ENCODE measurements at regions not wholly inside any gene's neighbourhood (a gene's known extent, or its start where the extent isn't known, plus 50 kb on each side); places are given as distances from the start of the nearest gene placed in this dataset.

DNA sequence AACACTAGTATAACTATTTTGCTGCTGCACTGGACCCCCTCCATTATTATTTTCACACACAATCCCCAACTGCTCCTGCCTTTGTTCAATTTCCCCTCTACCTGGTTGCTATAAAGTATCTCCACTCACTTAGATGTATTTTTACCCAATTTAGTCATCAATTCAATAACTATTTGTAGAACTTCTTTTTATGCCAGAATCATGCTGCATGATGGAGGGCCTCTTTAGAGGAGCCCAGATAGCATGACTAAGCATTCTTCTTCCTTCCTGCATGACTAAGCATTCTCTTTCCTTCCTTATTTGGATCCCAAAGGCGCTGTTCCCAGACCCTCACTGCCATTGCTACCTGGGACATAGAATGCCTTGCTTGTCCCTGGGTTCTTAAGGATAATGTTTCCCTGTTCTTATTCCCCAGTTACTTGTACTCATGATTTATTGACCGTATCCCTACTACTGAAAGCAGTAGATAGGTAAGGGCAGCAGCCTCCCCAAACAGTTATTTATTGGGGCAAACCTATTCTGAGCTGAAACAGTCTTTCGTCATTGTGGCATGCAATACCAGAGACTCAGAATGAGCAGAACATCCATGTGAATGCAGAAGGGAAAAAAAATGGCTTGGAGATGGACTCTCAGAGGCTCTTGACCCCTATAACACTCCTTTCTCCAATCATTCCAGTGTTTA is 89.3 kb upstream of the AKT3 start:
- POLR2A ChIA-PET: no interaction called here
- WGBS (ENCODE audit: insufficient coverage): 50% methylated on average over 2 of the region's 3 CpGs
- no peaks in the 10 kb centered on the region for H3K36me3 ChIP-seq (ENCODE audit: control insufficient read depth in 4 of 4, insufficient read depth in 4 of 4, low read length in 3 of 4)
- DNase-seq: peak in 2 of 3 donors; percentile 62 to 67
- peak overlapping the region in 1 of 7 experiments; percentile 11 for H3K4me3 ChIP-seq (ENCODE audit: control insufficient read depth in 1 of 7, extremely low read depth in 1 of 7, insufficient read depth in 4 of 7, low read depth in 2 of 7, low read length in 6 of 7)
- peaks cover 0 to 4% (median 0%) of the 10 kb centered on the region in 5 experiments for H3K9me3 ChIP-seq (ENCODE audit: control extremely low read depth in 1 of 5, control insufficient read depth in 4 of 5, insufficient read depth in 2 of 5, low read depth in 1 of 5, low read length in 4 of 5)
- CTCF ChIA-PET: interaction anchor here (1.0 kb wide), 1 partner anchor 24 kb away, joined by 3 read pairs; no protein-coding TSS in a partner anchor
- H3K27me3 ChIP-seq (replicated peaks in 2 of 5; ENCODE audit: control insufficient read depth in 4 of 5, insufficient read depth in 5 of 5, low read length in 4 of 5): no peaks in the 10 kb centered on the region
- peaks cover 0 to 13% (median 6%) of the 10 kb centered on the region in 4 experiments for H3K4me1 ChIP-seq (ENCODE audit: control extremely low read depth in 1 of 4, control insufficient read depth in 4 of 4, insufficient read depth in 4 of 4, low read length in 3 of 4)
- no peak overlapping the region for H3K27ac ChIP-seq (ENCODE audit: insufficient read depth in 1 of 2, low read depth in 1 of 2, low read length in 2 of 2, poor library complexity in 1 of 2, severe bottlenecking in 2 of 2)

DNA sequence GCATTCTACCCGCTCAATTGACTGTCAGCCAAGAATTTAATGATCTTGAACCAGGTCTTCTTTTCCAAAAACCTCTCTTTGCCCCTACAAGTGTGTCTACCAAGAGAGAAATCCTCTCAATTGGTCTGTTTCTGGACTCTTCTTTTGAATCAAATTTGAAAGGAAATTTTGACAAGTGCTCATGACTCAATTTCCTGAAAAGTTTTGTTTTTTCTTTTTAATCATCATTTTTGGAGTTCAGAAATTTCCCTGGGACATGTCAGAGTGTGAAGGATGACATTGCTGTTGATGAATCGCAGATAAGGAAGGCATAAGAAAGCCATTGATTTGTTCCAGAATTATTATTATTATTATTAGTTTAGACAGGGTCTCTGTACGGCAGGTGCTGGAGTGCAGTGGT is 88.2 kb upstream of the AKT3 start:
- no peaks in the 10 kb centered on the region for H3K36me3 ChIP-seq (ENCODE audit: control insufficient read depth in 4 of 4, insufficient read depth in 4 of 4, low read length in 3 of 4)
- H3K9me3 ChIP-seq (ENCODE audit: control extremely low read depth in 1 of 5, control insufficient read depth in 4 of 5, insufficient read depth in 2 of 5, low read depth in 1 of 5, low read length in 4 of 5): peaks cover 0 to 5% (median 0%) of the 10 kb centered on the region in 5 experiments
- no peak for DNase-seq
- peaks cover 0 to 13% (median 6%) of the 10 kb centered on the region in 4 experiments for H3K4me1 ChIP-seq (ENCODE audit: control extremely low read depth in 1 of 4, control insufficient read depth in 4 of 4, insufficient read depth in 4 of 4, low read length in 3 of 4)
- H3K4me3 ChIP-seq (ENCODE audit: control insufficient read depth in 1 of 7, extremely low read depth in 1 of 7, insufficient read depth in 4 of 7, low read depth in 2 of 7, low read length in 6 of 7): no peak overlapping the region
- POLR2A ChIA-PET: no interaction called here
- H3K27me3 ChIP-seq (replicated peaks in 2 of 5; ENCODE audit: control insufficient read depth in 4 of 5, insufficient read depth in 5 of 5, low read length in 4 of 5): no peaks in the 10 kb centered on the region
- WGBS (ENCODE audit: insufficient coverage): 100% methylated on average over 1 of the region's 3 CpGs
- CTCF ChIA-PET: interaction anchor here (1.0 kb wide), 1 partner anchor 23 kb away, joined by 3 read pairs; no protein-coding TSS in a partner anchor
- H3K27ac ChIP-seq (ENCODE audit: insufficient read depth in 1 of 2, low read depth in 1 of 2, low read length in 2 of 2, poor library complexity in 1 of 2, severe bottlenecking in 2 of 2): no peak overlapping the region

DNA sequence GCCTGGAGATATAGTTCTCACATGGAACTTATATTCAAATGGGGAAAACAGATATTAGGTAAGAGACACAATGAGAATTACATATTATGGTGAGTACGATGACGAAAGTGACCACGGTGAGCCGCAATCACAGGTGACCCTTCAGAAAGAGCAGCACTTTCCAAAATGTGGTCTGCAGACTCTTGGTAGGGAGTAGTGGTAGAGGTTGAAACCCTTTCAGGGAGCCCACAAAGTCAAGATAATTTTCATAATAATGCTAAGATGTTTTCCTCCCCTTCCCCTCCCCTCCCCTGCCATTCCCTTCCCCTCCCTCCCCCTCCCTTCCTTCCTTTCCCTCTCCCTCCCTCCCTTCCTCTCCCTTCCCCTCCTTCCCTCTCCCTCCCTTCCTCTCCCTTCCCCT is 83.5 kb upstream of the AKT3 start:
- Histone ChIP-seq H3K27ac (ENCODE audit: insufficient read depth in 1 of 2, low read depth in 1 of 2, low read length in 2 of 2, poor library complexity in 1 of 2, severe bottlenecking in 2 of 2) (no peak overlapping the region), H3K4me3 (ENCODE audit: control insufficient read depth in 1 of 7, extremely low read depth in 1 of 7, insufficient read depth in 4 of 7, low read depth in 2 of 7, low read length in 6 of 7) (no peak overlapping the region), H3K27me3 (replicated peaks in 2 of 5; ENCODE audit: control insufficient read depth in 4 of 5, insufficient read depth in 5 of 5, low read length in 4 of 5) (peaks cover 0 to 3% (median 0%) of the 10 kb centered on the region in 5 experiments), H3K4me1 (ENCODE audit: control extremely low read depth in 1 of 4, control insufficient read depth in 4 of 4, insufficient read depth in 4 of 4, low read length in 3 of 4) (peaks cover 0 to 3% (median 0%) of the 10 kb centered on the region in 4 experiments), H3K36me3 (ENCODE audit: control insufficient read depth in 4 of 4, insufficient read depth in 4 of 4, low read length in 3 of 4) (no peaks in the 10 kb centered on the region), H3K9me3 (ENCODE audit: control extremely low read depth in 1 of 5, control insufficient read depth in 4 of 5, insufficient read depth in 2 of 5, low read depth in 1 of 5, low read length in 4 of 5) (peaks cover 0 to 5% (median 0%) of the 10 kb centered on the region in 5 experiments)
- DNase-seq: no peak
- 100% methylated on average over 4 of the region's 4 CpGs for WGBS (ENCODE audit: insufficient coverage)
- POLR2A ChIA-PET: no interaction called here
- CTCF ChIA-PET: no interaction called here

DNA sequence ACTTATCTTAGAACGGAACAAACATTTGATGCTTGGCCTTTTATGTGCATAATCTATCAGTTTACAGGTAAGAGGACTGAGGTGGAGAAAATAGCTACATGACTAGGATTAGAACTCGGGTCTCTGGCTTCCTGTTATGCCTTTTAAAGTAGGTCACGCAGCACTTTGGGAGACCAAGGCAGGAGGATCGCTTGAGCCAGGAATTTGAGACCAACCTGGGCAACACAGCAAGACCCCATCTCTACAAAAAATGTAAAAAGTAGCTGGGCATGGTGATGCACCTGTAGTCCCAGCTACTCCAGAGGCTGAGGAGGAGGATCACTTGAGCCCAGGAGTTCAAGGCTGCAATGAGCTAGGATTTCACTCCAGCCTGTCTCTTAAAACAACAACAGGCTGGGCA is 81.9 kb upstream of the AKT3 start:
- ChIA-PET CTCF (interaction anchor here (1.2 kb wide), 1 partner anchor 15 kb away, joined by 3 read pairs; no protein-coding TSS in a partner anchor), POLR2A (no interaction called here)
- 92% methylated on average over 4 of the region's 4 CpGs for WGBS (ENCODE audit: insufficient coverage)
- Histone ChIP-seq H3K4me1 (ENCODE audit: control extremely low read depth in 1 of 4, control insufficient read depth in 4 of 4, insufficient read depth in 4 of 4, low read length in 3 of 4) (peaks cover 0 to 3% (median 0%) of the 10 kb centered on the region in 4 experiments), H3K9me3 (ENCODE audit: control extremely low read depth in 1 of 5, control insufficient read depth in 4 of 5, insufficient read depth in 2 of 5, low read depth in 1 of 5, low read length in 4 of 5) (peaks cover 0 to 5% (median 0%) of the 10 kb centered on the region in 5 experiments), H3K36me3 (ENCODE audit: control insufficient read depth in 4 of 4, insufficient read depth in 4 of 4, low read length in 3 of 4) (no peaks in the 10 kb centered on the region), H3K27me3 (replicated peaks in 2 of 5; ENCODE audit: control insufficient read depth in 4 of 5, insufficient read depth in 5 of 5, low read length in 4 of 5) (peaks cover 0 to 3% (median 0%) of the 10 kb centered on the region in 5 experiments), H3K27ac (ENCODE audit: insufficient read depth in 1 of 2, low read depth in 1 of 2, low read length in 2 of 2, poor library complexity in 1 of 2, severe bottlenecking in 2 of 2) (no peak overlapping the region), H3K4me3 (ENCODE audit: control insufficient read depth in 1 of 7, extremely low read depth in 1 of 7, insufficient read depth in 4 of 7, low read depth in 2 of 7, low read length in 6 of 7) (no peak overlapping the region)
- DNase-seq: no peak

DNA sequence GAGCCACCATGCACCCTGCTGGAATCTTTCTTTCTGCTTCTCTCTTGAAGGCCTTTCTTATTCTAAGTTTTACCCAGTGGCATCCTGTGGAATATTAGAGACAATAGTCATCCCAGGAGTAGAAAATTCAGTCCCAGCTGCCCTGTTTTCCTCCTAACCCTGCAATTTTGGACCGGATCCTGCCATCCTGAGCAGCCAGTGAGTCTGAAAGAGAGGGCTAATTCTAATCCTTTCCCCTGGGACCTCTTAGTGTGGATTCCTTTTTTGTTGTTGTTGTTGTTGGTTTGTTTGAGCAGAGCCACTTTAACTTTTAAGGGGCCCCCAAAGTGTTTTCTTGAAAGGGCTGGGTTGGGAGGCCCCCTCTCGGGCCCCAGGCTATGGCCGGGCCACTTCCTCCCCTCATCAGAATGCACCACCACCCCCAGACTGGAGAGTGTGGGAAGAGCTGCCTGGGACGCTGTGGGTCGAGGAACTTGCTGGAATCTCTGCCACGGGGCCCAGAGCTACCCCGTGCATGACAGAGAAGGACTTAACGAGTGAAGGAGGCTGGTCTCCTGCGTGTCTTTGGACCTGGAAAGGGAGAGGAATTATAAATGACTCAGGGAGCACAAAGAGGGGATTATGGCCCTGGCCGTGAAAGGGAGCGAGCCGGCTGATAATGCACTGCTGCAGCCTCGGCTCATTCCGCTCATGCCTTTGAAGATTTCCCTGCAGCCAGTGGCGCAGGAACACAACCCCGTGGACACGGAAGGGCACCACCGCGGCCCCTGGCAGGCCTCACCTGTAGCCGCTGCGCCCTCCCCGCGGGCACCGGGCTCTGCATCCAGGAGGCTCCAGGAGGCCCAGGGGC is 81.0 kb upstream of the AKT3 start:
- H3K27ac ChIP-seq (ENCODE audit: insufficient read depth in 1 of 2, low read depth in 1 of 2, low read length in 2 of 2, poor library complexity in 1 of 2, severe bottlenecking in 2 of 2): no peak overlapping the region
- POLR2A ChIA-PET: no interaction called here
- DNase-seq: no peak

DNA sequence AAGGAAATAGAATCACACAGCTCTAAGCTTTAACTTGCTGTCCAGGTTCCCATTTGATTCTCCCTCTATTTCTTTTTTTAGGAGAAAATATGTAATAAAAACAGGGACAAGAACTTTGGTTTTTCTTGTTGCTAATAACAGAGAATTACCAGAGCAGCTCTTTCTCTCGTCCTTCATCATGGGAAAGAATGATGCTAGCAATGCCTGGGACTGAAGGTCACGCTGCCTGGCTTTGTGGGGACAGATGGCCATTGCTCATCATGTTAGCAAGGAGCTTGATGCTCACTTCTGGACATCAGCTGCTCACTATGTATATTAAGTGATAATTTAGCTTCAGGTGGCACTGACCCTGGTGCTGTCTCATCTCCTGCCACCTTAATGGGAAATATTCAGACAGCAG is 77.3 kb upstream of the AKT3 start:
- Histone ChIP-seq H3K4me3 (ENCODE audit: control insufficient read depth in 1 of 7, extremely low read depth in 1 of 7, insufficient read depth in 4 of 7, low read depth in 2 of 7, low read length in 6 of 7) (no peak overlapping the region), H3K27me3 (replicated peaks in 2 of 5; ENCODE audit: control insufficient read depth in 4 of 5, insufficient read depth in 5 of 5, low read length in 4 of 5) (peaks cover 0 to 2% (median 0%) of the 10 kb centered on the region in 5 experiments), H3K36me3 (ENCODE audit: control insufficient read depth in 4 of 4, insufficient read depth in 4 of 4, low read length in 3 of 4) (no peaks in the 10 kb centered on the region), H3K9me3 (ENCODE audit: control extremely low read depth in 1 of 5, control insufficient read depth in 4 of 5, insufficient read depth in 2 of 5, low read depth in 1 of 5, low read length in 4 of 5) (no peaks in the 10 kb centered on the region), H3K27ac (ENCODE audit: insufficient read depth in 1 of 2, low read depth in 1 of 2, low read length in 2 of 2, poor library complexity in 1 of 2, severe bottlenecking in 2 of 2) (no peak overlapping the region), H3K4me1 (ENCODE audit: control extremely low read depth in 1 of 4, control insufficient read depth in 4 of 4, insufficient read depth in 4 of 4, low read length in 3 of 4) (peaks cover 0 to 4% (median 2%) of the 10 kb centered on the region in 4 experiments)
- WGBS (ENCODE audit: insufficient coverage): 100% methylated on average over 2 of the region's 2 CpGs
- ChIA-PET CTCF (interaction anchor here (0.9 kb wide), 1 partner anchor 12 kb away, joined by 3 read pairs; no protein-coding TSS in a partner anchor), POLR2A (no interaction called here)
- DNase-seq: no peak

More for the DNA sequence above, 81.0 kb upstream of the AKT3 start:
- WGBS (ENCODE audit: insufficient coverage): 57% methylated on average over 21 of the region's 24 CpGs
- Histone ChIP-seq H3K4me3 (ENCODE audit: control insufficient read depth in 1 of 7, extremely low read depth in 1 of 7, insufficient read depth in 4 of 7, low read depth in 2 of 7, low read length in 6 of 7) (no peak overlapping the region), H3K27me3 (replicated peaks in 2 of 5; ENCODE audit: control insufficient read depth in 4 of 5, insufficient read depth in 5 of 5, low read length in 4 of 5) (peaks cover 0 to 3% (median under 1%) of the 10 kb centered on the region in 5 experiments), H3K9me3 (ENCODE audit: control extremely low read depth in 1 of 5, control insufficient read depth in 4 of 5, insufficient read depth in 2 of 5, low read depth in 1 of 5, low read length in 4 of 5) (peaks cover 0 to 5% (median 0%) of the 10 kb centered on the region in 5 experiments), H3K4me1 (ENCODE audit: control extremely low read depth in 1 of 4, control insufficient read depth in 4 of 4, insufficient read depth in 4 of 4, low read length in 3 of 4) (peaks cover 0 to 3% (median 0%) of the 10 kb centered on the region in 4 experiments), H3K36me3 (ENCODE audit: control insufficient read depth in 4 of 4, insufficient read depth in 4 of 4, low read length in 3 of 4) (no peaks in the 10 kb centered on the region)
- CTCF ChIA-PET: no interaction called here
